ENCODE measurements at regions not wholly inside any gene's neighbourhood (a gene's known extent, or its start where the extent isn't known, plus 50 kb on each side); places are given as distances from the start of the nearest gene placed in this dataset.

DNA sequence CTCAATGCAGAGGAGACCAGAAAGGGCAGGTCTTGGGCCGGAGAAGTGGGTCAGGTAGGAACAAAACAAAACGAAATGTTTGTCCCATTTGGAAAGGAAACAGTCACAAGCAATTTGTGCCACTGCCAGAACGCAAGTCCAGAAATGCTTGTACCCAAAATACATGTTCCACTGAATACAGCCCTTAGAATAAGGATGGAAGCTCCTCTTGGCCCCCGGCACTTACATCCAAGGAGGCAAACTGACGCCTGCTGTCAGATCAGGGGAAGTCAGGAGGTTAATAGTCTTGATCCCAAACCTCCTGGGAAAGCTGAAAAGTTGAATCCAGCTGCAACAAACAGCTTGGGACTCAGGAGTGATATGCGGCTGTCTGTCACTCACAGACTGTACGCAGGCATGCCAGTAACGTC is 75.9 kb upstream of the GALNT2 start:
- TF ChIP-seq, protein P1, sequence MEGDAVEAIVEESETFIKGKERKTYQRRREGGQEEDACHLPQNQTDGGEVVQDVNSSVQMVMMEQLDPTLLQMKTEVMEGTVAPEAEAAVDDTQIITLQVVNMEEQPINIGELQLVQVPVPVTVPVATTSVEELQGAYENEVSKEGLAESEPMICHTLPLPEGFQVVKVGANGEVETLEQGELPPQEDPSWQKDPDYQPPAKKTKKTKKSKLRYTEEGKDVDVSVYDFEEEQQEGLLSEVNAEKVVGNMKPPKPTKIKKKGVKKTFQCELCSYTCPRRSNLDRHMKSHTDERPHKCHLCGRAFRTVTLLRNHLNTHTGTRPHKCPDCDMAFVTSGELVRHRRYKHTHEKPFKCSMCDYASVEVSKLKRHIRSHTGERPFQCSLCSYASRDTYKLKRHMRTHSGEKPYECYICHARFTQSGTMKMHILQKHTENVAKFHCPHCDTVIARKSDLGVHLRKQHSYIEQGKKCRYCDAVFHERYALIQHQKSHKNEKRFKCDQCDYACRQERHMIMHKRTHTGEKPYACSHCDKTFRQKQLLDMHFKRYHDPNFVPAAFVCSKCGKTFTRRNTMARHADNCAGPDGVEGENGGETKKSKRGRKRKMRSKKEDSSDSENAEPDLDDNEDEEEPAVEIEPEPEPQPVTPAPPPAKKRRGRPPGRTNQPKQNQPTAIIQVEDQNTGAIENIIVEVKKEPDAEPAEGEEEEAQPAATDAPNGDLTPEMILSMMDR (IDR thresholded peaks at IDR 0.05), result no peak
- no peak for TF ChIP-seq POLR2AphosphoS5 (IDR thresholded peaks at IDR 0.05)
